ENCODE measurements at regions not wholly inside any gene's neighbourhood (a gene's known extent, or its start where the extent isn't known, plus 50 kb on each side); places are given as distances from the start of the nearest gene placed in this dataset.

GRCh38 chr2:18749912-18750526, 160.7 kb upstream of the NT5C1B start:
- intact Hi-C loops (cut with micrococcal nuclease): loop anchor here (1.0 kb wide), 1 partner anchor 612 kb away; no protein-coding TSS in a partner anchor

- intact Hi-C loops (cut with micrococcal nuclease): no loop called here
These were observed 156.3 kb upstream of the NT5C1B start for GRCh38 chr2:18745431-18746272.

- intact Hi-C loops (cut with micrococcal nuclease): loop anchor here (5.0 kb wide), 1 partner anchor 220 kb away; no protein-coding TSS in a partner anchor
These were observed 152.7 kb upstream of the NT5C1B start for GRCh38 chr2:18741895-18742732.

GRCh38 chr2:18741191-18741590, 151.8 kb upstream of the NT5C1B start:
- intact Hi-C loops (cut with micrococcal nuclease): loop anchor here (5.0 kb wide), 1 partner anchor 219 kb away; no protein-coding TSS in a partner anchor

GRCh38 chr2:18740474-18740881, 151.1 kb upstream of the NT5C1B start:
- intact Hi-C loops (cut with micrococcal nuclease): loop anchor here (5.0 kb wide), 1 partner anchor 218 kb away; no protein-coding TSS in a partner anchor

GRCh38 chr2:18731666-18732065, 142.3 kb upstream of the NT5C1B start:
- intact Hi-C loops (cut with micrococcal nuclease): no loop called here

GRCh38 chr2:18724371-18725145, 135.2 kb upstream of the NT5C1B start:
- intact Hi-C loops (cut with micrococcal nuclease): no loop called here

- intact Hi-C loops (cut with micrococcal nuclease): no loop called here
These were observed 133.8 kb upstream of the NT5C1B start for GRCh38 chr2:18723219-18723618.

- intact Hi-C loops (cut with micrococcal nuclease): no loop called here
These were observed 132.7 kb upstream of the NT5C1B start for GRCh38 chr2:18722101-18722500.

- intact Hi-C loops (cut with micrococcal nuclease): no loop called here
These were observed 131.9 kb upstream of the NT5C1B start for GRCh38 chr2:18721038-18721922.

GRCh38 chr2:18719978-18720775, 130.8 kb upstream of the NT5C1B start:
- intact Hi-C loops (cut with micrococcal nuclease): no loop called here

- intact Hi-C loops (cut with micrococcal nuclease): no loop called here
These were observed 118.9 kb upstream of the NT5C1B start for GRCh38 chr2:18708203-18708715.

- intact Hi-C loops (cut with micrococcal nuclease): no loop called here
These were observed 116.6 kb upstream of the NT5C1B start for GRCh38 chr2:18706001-18706400.

GRCh38 chr2:18704276-18704675, 114.9 kb upstream of the NT5C1B start:
- intact Hi-C loops (cut with micrococcal nuclease): no loop called here

- intact Hi-C loops (cut with micrococcal nuclease): no loop called here
These were observed 114.2 kb upstream of the NT5C1B start for GRCh38 chr2:18703555-18703954.

GRCh38 chr2:18701981-18702380, 112.6 kb upstream of the NT5C1B start:
- intact Hi-C loops (cut with micrococcal nuclease): no loop called here

GRCh38 chr2:18701546-18701945, 112.2 kb upstream of the NT5C1B start:
- intact Hi-C loops (cut with micrococcal nuclease): no loop called here

- intact Hi-C loops (cut with micrococcal nuclease): no loop called here
These were observed 101.0 kb upstream of the NT5C1B start for GRCh38 chr2:18690342-18690741.
